OCI-LY7 (cell line): ENCODE measurements at regions not wholly inside any gene's neighbourhood (a gene's known extent, or its start where the extent isn't known, plus 50 kb on each side); places are given as distances from the start of the nearest gene placed in this dataset.

Experiments
- BruUV-seq: library from RNA; stranded (reverse); fragments of 400-500 nt; replicated peaks from 2 replicates; lab custom pipeline; 2021; lab: Mats Ljungman, UMichigan
- CTCF ChIA-PET: fragments of 300-600 bp; sonication (Branson Sonifier 250); formaldehyde crosslinking; loops from one replicate; lab custom pipeline; 2022; ENCODE audit warnings: antibody characterized with exemption; ENCODE audit not compliant: unreplicated experiment; lab: Charles Lee
- POLR2A ChIA-PET: fragments of 300-600 bp; sonication (Branson Sonifier 250); formaldehyde crosslinking; loops from one replicate; lab custom pipeline; 2022; ENCODE audit warnings: antibody characterized with exemption; lab: Charles Lee
- DNase-seq: peaks from one replicate; pipeline ENCODE4 v3.0.0-alpha.2; 2015; ENCODE audit warnings: low spot score
- H2AFZ ChIP-seq: fragments of 200-600 bp; sonication (generic), shearing (Covaris generic); 2 replicates; pipeline ENCODE4 v1.6.1; 2014; ENCODE audit warnings: mild to moderate bottlenecking, antibody characterized with exemption, low read length, moderate library complexity
- H3K27ac ChIP-seq: fragments of 200-600 bp; sonication (generic); 2 replicates; pipeline ENCODE4 v1.5.1; 2014; ENCODE audit warnings: mixed run types, low read depth, mild to moderate bottlenecking, moderate library complexity, low read length, inconsistent platforms; ENCODE audit not compliant: poor library complexity, severe bottlenecking
- H3K36me3 ChIP-seq: fragments of 200-600 bp; sonication (generic); 2 replicates; pipeline ENCODE4 v1.6.1; 2014; ENCODE audit warnings: mild to moderate bottlenecking, antibody characterized with exemption, low read length, moderate library complexity, mixed read lengths; ENCODE audit not compliant: insufficient read depth
- H3K4me1 ChIP-seq: fragments of 200-600 bp; sonication (generic); 2 replicates; pipeline ENCODE4 v1.5.1; 2014; ENCODE audit warnings: mild to moderate bottlenecking, low read length; ENCODE audit not compliant: insufficient read depth, poor library complexity, severe bottlenecking
- H3K4me2 ChIP-seq: fragments of 200-600 bp; sonication (generic); 2 replicates; pipeline ENCODE4 v1.6.1; 2014; ENCODE audit warnings: mild to moderate bottlenecking, low read length
- H3K4me3 ChIP-seq: fragments of 200-600 bp; sonication (generic); 2 replicates; pipeline ENCODE4 v1.5.1; 2014; ENCODE audit warnings: mild to moderate bottlenecking, low read depth, low read length; ENCODE audit not compliant: poor library complexity, severe bottlenecking
- H3K79me2 ChIP-seq: fragments of 200-600 bp; sonication (generic); 2 replicates; pipeline ENCODE4 v1.6.1; 2016; ENCODE audit warnings: low read depth, mild to moderate bottlenecking, low read length, moderate library complexity, mixed read lengths; ENCODE audit not compliant: insufficient read depth
- H3K9me2 ChIP-seq: fragments of 200-600 bp; sonication (generic); 2 replicates; pipeline ENCODE4 v1.6.1; 2016; ENCODE audit warnings: mild to moderate bottlenecking, low read length, mixed read lengths; ENCODE audit not compliant: insufficient read depth
- H3K9me3 ChIP-seq: fragments of 200-600 bp; sonication (generic); 2 replicates; pipeline ENCODE4 v1.6.1; 2014; ENCODE audit warnings: mild to moderate bottlenecking, mixed run types, low read length, mixed read lengths
- H4K20me1 ChIP-seq: fragments of 200-600 bp; sonication (generic); 2 replicates; pipeline ENCODE4 v1.6.1; 2014; ENCODE audit warnings: mild to moderate bottlenecking, antibody characterized with exemption, low read length, moderate library complexity, mixed read lengths; ENCODE audit not compliant: insufficient read depth
- EZH2phosphoT487 ChIP-seq: fragments of 200-600 bp; sonication (generic); IDR thresholded peaks from 2 replicates; pipeline ENCODE4 v1.6.1; 2018; ENCODE audit warnings: low read depth, borderline replicate concordance, mild to moderate bottlenecking, mixed run types, antibody characterized with exemption, low read length, moderate library complexity, mixed read lengths
- intact Hi-C: fragments of 100-400 bp; cut with micrococcal nuclease; formaldehyde crosslinking; loops from one replicate; pipeline ENCODE4 v1.10.0; 2022; ENCODE audit not compliant: unreplicated experiment
- TF ChIP-seq, protein P1 (sequence below): fragments of 200-600 bp; sonication (generic); conservative IDR thresholded peaks from 2 replicates; pipeline ENCODE4 v1.5.1; 2014; ENCODE audit warnings: mild to moderate bottlenecking, antibody characterized with exemption, low read length, moderate library complexity, mixed read lengths

DNA sequence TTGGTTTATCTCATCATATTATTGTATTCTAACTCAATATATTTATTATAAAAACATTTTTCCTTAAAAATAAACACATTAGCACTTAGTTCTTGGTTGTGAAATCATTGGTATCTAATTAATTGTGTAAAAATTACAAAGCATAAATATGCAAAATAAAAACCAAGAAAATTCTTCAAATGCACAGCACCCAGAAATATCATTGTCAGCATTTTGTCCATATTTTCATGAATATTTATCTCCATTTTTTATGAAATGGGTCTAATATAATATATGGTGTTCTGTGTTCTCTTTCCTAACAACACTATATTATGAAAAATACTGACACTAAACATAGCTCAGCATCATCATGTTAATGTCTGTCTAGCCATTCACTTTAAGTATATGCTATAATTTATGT is 877.8 kb upstream of the MAP3K7 start:
- Histone ChIP-seq H3K9me3 (no peaks in the 10 kb centered on the region), H3K4me3 (no peak overlapping the region), H4K20me1 (no peaks in the 10 kb centered on the region), H3K9me2 (no peaks in the 10 kb centered on the region), H2AFZ (no peak overlapping the region), H3K36me3 (no peaks in the 10 kb centered on the region), H3K79me2 (no peaks in the 10 kb centered on the region), H3K4me2 (no peak overlapping the region), H3K4me1 (no peaks in the 10 kb centered on the region), H3K27ac (no peak overlapping the region)
- BruUV-seq, result no TSS peak
- no peak for TF ChIP-seq EZH2phosphoT487
- TF ChIP-seq, protein P1, sequence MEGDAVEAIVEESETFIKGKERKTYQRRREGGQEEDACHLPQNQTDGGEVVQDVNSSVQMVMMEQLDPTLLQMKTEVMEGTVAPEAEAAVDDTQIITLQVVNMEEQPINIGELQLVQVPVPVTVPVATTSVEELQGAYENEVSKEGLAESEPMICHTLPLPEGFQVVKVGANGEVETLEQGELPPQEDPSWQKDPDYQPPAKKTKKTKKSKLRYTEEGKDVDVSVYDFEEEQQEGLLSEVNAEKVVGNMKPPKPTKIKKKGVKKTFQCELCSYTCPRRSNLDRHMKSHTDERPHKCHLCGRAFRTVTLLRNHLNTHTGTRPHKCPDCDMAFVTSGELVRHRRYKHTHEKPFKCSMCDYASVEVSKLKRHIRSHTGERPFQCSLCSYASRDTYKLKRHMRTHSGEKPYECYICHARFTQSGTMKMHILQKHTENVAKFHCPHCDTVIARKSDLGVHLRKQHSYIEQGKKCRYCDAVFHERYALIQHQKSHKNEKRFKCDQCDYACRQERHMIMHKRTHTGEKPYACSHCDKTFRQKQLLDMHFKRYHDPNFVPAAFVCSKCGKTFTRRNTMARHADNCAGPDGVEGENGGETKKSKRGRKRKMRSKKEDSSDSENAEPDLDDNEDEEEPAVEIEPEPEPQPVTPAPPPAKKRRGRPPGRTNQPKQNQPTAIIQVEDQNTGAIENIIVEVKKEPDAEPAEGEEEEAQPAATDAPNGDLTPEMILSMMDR, result no peak
- intact Hi-C loops, result no loop called here
- POLR2A ChIA-PET, result interaction anchor here (0.6 to 0.7 kb wide), 2 partner anchors 10 to 48 kb away, joined by 3 read pairs; no protein-coding TSS in a partner anchor
- CTCF ChIA-PET, result no interaction called here
- DNase-seq, result no peak

DNA sequence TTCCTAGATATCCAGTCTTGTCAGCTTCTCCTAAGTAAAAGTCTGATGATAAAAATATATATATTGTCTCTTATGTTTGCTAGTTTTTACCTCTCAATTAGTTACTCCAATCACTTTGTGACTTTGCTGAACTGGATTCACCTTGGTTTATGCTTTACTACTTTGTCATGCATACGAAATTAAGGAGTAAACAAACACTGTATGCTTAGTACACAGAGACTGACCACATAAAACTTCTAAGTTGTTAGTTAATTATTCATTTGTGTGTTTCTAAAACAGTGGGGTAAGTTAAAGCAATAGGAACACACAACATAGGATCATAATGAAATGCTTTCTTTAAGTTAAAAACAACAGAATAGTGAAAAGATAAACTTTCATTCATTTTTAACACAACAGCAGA is 877.3 kb upstream of the MAP3K7 start:
- H3K4me3 ChIP-seq, result no peak overlapping the region
- intact Hi-C loops, result no loop called here
- no peaks in the 10 kb centered on the region for H4K20me1 ChIP-seq
- ChIA-PET CTCF (no interaction called here), POLR2A (interaction anchor here (0.6 to 0.7 kb wide), 2 partner anchors 10 to 49 kb away, joined by 3 read pairs; no protein-coding TSS in a partner anchor)
- DNase-seq, result no peak
- no peaks in the 10 kb centered on the region for H3K9me2 ChIP-seq
- no peaks in the 10 kb centered on the region for H3K9me3 ChIP-seq
- no peak overlapping the region for H2AFZ ChIP-seq
- no peaks in the 10 kb centered on the region for H3K79me2 ChIP-seq
- no TSS peak for BruUV-seq
- no peaks in the 10 kb centered on the region for H3K4me1 ChIP-seq
- H3K27ac ChIP-seq, result no peak overlapping the region
- H3K36me3 ChIP-seq, result no peaks in the 10 kb centered on the region
- H3K4me2 ChIP-seq, result no peak overlapping the region
- TF ChIP-seq, protein P1, result no peak
- no peak for TF ChIP-seq EZH2phosphoT487

DNA sequence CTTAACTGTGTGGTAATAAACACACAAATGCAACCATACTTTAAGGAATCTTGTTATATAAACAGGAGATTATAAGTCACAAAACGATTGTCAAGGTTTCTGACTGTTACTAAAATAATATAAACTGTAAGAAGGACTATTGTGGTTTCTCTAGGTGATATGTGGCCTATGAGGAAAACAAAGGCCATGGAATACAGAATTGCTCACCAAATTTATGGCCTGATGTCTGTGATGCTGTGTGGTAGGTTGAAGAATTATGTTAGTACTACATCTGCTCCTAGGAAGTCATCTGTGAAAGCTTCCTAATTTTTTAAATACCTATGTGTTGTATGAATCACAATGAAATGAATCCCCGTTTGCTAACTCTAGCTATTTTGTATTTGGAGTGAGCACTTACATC is 875.4 kb upstream of the MAP3K7 start:
- H3K27ac ChIP-seq, result no peak overlapping the region
- no peaks in the 10 kb centered on the region for H3K4me1 ChIP-seq
- no peak for DNase-seq
- H3K4me2 ChIP-seq, result no peak overlapping the region
- H3K9me2 ChIP-seq, result no peaks in the 10 kb centered on the region
- BruUV-seq, result no TSS peak
- no peak overlapping the region for H2AFZ ChIP-seq
- no peak overlapping the region for H3K4me3 ChIP-seq
- intact Hi-C loops, result no loop called here
- no peaks in the 10 kb centered on the region for H4K20me1 ChIP-seq
- no peaks in the 10 kb centered on the region for H3K9me3 ChIP-seq
- no peaks in the 10 kb centered on the region for H3K79me2 ChIP-seq
- ChIA-PET POLR2A (no interaction called here), CTCF (no interaction called here)
- TF ChIP-seq EZH2phosphoT487, result no peak
- TF ChIP-seq, protein P1, result no peak
- H3K36me3 ChIP-seq, result no peaks in the 10 kb centered on the region
